Amygdala (tissue), 56 donors: ENCODE measurements at regions not wholly inside any gene's neighbourhood (a gene's known extent, or its start where the extent isn't known, plus 50 kb on each side); places are given as distances from the start of the nearest gene placed in this dataset.

Experiments
- DNase-seq, 56 donors: peaks; one replicate each; lab custom pipeline; 2025; lab: John Stamatoyannopoulos, UW

DNA sequence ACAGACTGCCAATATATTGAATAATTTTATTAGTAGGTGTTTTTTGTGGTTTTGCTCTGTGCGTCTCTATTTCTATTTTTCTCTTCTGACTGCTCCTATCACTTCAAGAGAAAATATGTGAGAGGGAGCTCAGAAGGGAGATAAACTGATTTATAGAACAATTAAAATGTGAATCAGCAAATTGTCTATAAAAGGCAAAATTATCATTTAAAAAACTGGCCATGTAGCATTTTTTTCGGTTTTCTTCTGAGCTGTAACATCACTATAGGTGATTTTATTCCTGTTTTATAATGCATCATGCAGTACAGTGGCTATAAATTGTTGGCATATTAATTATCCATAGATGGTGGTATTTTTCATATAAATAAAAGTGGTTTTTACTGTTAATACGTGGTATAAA lies 416.5 kb downstream of the DOK5 start:
- no peak for DNase-seq

DNA sequence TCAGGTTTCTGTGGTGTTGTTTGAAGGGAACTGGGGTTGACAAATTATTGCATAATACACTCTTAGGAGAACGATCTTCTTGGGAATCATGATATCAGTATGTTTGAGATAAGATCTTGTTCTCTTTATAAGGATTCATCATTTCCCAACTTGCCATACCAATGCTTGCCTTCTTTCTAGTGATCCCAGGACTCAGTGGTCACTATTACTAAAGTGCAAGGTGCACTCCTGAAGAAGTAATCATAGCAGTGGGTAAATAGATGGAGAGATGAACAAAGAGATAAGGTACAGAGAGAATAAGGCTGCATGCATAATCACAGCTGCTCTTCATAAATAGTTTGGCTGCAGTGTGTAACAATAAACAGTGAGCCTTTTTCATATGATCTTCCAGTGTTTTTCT lies 404.0 kb downstream of the DOK5 start:
- no peak for DNase-seq

DNA sequence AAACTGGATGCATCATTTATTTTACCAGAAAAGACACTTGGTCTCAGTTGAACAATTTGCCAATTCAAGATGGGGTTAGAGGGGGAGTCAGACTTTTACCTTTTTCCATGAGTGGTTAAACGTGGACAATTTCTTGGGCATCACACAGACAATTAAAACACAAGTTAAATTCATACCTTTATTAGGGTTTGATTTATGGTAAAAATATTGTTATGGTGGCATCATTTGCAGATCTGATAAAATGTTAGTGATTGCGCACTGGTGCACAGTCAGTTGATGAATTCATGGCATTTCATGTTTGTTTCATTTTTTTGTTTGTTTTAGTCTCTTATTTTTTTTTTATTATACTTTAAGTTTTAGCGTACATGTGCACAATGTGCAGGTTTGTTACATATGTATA lies 399.9 kb downstream of the DOK5 start:
- DNase-seq: no peak

DNA sequence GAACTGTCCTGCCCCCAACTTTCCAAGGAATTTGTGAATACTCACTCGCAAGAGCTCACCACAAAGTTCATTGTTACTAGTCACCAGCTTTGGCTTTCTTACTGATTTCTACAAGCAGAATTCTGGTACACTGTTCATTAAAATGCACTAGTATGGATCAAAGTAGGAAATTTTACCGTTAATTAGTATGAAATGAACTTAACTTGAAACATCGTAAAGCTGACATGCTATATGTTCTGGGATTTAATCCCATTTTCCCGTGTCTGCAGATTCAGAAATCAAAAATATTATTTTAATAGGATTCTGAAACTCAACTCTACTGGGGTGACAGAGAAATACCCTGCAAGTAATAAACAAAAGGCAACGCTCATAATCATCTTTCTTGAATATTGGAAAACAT lies 399.3 kb downstream of the DOK5 start:
- DNase-seq: no peak

DNA sequence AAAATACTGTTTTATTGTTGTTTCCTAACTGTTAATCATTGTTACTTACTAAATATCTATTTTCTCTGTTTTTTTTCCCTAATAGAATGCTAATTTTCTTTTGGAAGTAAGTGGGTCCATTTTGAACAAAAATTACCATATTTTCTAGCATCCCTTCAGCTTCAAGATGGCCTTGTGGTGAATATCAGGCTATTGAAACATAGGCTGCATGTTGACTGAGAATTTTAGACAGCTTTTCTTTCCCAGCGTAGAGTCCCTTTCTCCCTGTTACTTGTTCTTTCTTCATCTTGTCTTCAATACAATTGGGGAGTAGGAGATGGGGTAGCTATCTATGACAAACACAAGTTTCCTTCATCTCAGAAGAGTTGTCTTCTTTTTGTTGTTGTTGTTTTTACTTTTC lies 397.0 kb downstream of the DOK5 start:
- no peak for DNase-seq

DNA sequence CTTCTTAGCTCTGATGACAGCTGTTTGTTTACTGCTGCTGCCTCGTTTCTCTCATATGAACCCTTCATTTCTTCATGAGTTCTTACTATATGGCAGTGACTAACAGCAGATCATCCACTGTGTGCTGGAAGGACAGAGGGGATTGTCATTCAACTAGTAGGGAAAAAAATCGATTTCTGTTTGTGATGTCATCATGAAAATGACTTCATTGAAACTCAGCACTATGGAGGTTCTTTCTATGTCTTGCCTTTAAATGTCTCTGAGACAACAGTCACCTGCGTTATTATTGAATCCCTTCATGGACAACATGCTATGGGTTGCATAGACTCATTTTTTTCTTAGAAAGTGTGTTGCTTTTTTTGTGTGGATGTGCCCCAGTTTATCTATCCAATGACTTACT lies 394.4 kb downstream of the DOK5 start:
- DNase-seq: no peak

DNA sequence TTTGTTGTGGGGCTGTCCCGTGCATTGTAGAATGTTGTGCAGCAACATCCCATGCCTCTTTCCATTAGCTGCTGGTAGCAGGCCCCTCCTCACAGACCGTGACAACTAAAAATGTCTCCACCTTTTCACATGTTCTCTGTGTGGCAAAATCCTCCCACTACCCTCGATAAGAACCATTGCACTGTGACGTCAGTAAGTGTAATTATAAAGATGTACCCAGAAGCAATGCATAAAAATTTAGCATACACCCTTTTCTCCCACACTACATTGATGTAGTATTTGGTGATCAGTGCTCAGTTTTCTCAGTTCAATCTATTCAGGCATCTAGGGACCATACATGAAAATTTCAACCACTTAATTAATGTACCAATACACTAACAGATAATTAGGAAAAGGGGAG lies 389.9 kb downstream of the DOK5 start:
- no peak for DNase-seq

DNA sequence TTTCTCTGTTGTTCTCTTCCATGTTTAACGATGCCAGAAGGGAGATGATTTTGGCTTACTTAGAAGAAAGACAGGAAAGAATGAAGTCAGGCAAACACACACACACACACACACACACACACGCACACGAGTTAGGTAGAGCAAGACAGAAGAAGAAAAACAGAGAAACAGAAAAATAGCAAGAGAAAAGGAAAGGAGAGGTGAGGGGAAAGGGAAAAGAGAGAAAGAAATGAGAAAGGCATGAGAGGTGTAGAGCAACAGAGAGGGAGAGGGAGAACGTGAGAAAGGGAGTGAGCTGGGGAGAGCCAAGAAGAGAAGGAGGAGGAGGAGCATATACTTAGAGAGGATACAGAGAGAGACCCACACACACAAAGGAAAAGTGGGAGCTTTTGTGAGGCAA lies 385.3 kb downstream of the DOK5 start:
- no peak for DNase-seq

DNA sequence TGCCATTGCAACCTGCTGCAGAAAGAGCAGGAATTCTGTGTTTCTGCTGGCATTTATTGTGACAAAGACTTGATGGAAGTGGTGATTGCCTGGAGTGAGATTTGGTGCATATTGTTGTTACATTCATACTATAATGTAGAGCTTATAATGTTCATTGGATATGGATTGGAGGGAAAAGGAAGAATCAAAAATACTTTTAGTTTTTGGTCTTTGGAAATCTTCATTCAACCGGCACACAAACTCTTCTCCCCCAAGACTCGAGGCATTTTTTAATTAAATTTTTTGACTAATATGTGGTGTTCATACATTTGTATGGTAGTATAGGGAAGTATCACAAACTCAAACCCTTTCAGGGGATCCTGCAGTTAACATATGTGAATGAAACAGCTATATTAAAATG lies 380.8 kb downstream of the DOK5 start:
- no peak for DNase-seq

DNA sequence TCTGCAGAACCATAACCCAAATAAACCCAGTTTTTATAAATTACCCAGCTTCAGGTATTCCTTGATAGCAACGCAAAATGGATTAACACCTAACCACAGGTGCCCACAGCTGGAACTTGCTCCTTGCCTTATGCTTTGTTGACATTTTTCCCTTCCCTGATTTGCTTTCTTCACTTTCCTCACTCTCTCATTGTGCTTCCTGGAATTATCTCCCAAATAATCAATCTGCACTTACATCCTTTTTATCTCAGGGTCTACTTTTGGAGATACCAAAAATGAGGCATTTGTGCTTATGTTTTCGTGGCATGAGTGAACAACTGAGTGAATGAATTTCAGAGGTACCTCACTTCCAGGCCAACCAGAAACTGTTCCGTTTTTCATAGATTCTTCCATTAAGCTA lies 374.3 kb downstream of the DOK5 start:
- DNase-seq: no peak

DNA sequence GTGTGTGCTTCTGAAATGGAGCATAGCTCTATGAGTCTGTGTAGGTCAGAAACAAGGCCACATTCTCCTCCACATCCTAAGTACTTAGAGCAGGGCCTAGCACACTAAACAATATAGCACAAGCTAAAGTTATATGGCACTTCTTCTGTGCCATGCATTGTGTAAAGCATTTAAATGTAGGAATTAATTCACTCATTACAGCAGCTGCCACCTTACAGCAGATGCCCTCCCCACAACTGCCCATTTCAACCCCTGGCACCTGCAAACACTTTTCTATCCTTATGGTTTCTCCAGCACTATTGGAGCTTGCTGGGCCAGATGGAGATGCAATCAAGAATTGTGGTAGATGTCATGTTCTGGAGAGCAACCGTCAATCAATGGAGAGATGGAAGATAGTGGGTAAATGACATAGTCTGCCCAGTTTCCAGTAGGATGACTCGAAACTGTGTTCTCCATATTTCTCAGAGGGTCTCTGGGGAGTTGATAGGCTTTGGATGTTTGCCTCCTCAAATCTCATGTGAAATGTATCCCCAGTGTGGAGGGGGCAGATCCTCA lies 373.7 kb downstream of the DOK5 start:
- DNase-seq: no peak

DNA sequence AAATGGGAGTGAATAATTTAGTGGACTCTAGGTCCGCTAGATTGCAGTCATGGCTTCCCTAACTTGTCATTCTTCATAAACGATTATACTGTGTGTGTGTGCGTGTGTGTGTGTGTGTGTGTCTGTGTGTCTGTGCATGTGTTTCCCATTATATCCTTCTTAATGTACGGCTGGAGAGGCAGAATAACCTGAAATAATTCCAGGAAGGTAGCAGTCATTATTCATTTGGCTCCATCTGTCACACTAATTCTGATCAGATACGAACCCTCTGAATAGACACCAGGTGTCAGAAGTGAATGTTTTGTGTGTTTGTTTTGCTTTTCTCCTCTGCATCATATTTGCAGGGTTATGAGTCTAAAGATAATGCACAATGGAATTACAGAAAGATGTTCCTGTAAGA lies 372.9 kb downstream of the DOK5 start:
- no peak for DNase-seq

DNA sequence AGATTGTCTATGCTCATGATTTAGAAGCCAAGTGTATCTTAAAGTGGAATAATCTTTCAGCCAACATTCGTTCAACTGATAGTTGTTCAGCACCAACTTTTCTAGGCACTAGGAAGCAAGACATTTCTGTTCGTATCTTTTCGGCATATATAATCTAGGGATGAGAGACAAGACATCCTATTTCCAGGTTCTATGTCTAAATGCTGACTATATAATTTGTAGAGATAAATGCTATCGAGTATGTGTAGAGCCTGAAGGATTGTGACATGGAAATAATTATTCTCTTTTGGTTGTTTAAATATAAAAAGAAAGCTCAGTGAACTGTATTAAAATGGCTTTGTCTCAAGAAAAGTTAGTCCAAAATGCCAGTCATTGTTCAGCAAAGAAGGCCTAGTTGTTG lies 371.6 kb downstream of the DOK5 start:
- DNase-seq: no peak

DNA sequence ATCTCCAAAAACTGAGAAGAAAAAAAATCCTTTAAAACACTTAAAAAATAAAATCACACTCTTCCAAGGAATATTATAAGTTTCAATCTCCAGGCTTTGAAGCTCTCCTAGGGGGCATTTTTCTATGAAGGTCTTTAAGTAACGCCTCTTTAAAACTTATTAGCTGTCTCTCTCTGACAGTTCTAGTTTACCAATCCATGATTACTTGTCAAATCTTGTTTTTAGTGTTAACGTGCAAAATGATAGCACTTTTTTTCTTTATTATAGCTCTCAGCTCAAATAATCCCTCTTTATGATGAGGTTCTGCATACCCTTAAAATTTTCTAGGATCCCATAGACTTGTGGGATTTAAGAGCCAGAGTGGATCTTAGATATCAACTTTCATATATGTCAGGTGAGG lies 369.0 kb downstream of the DOK5 start:
- no peak for DNase-seq

DNA sequence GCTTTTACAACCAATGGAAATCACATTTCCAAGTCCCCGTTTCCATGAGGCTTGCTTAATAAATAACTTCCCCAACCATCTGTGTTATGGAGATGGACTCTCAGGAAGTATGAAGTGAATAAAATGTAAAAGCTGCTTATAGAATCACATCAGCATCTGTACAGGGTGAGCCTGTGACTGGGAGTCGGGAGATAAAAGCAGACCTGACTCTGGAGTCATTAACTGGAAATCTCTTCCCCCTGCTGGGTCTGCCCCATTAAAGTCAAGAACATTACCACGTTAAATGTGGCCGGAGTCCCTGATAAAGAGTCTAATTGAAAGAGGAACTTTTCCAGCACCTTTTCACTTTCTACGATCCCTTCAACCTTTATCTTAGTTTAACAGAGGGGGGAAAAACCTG lies 368.5 kb downstream of the DOK5 start:
- no peak for DNase-seq

DNA sequence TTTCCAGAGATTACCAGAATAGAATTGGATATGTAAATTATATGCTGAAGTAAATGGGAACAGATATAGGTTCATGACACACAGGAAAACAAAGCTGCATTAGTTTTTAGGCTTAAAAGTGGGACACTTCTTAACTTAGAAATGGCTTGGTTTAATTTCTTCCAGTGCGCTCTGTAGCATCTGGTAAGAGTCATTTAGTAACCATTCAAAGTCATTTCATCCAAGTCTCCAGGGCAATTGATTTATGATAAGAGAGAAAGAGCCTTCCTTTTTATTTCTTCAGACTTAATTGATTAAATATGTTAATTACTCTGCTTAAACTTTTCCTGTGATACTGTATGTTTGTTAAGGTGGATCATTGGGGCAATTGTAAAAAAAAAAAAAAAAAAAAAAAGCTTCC lies 368.0 kb downstream of the DOK5 start:
- DNase-seq: no peak

DNA sequence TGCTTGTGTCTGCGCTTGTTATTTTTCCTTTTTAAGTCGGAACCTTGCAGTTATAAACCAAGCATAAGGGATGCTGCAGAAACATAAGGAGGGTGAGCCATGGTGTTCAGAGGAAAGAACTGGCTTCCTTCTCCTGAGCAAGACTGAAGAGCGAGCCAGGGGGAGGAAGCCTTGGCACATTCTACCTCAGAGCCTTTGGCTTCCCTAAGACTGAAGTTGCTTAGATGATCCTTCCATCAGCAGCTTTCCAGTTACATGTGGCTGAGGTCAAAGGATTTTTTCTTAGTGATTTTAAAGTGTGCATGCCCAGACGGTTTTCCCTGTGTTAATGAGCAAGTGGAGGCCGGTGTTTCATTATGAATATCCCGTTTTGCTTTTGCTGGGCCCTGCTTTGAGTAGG lies 363.8 kb downstream of the DOK5 start:
- DNase-seq: no peak

DNA sequence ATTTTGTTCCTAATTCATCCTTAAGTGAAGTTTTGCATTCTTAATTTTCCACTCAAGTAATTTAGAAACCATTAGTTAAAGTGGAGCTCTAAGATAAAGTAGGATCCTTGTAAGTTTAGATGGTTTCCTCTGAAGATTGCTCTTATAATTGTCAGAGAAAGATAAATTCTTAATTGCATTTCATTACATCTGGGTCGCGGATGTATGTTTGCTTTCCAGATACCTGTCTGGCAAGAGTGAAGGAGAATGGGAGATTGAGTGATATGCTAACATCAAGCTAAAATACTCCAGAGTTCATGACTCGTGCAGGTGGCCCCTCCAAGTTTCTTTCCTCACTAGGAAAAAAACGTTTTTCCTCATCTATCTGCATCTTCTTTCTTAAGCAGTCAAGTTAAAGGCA lies 361.8 kb downstream of the DOK5 start:
- DNase-seq: no peak

DNA sequence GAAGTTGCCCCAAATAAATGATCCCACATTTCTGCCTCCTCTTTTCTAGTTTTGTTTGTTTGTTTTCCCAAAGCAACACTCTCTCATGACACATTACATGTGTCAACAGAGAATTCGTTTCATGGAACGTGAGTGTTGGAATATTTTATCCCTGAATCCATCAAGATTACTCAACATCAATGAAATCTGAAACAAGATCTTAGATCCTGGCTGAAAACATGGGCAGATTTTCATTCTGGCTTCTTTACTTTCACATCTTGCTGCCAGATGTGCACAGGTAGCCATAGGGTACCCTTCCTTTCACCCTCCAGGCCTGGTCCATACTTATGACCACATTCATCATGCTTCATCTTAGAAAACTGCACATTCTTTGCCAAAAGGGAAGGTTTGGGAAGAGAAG lies 347.0 kb downstream of the DOK5 start:
- DNase-seq: no peak

DNA sequence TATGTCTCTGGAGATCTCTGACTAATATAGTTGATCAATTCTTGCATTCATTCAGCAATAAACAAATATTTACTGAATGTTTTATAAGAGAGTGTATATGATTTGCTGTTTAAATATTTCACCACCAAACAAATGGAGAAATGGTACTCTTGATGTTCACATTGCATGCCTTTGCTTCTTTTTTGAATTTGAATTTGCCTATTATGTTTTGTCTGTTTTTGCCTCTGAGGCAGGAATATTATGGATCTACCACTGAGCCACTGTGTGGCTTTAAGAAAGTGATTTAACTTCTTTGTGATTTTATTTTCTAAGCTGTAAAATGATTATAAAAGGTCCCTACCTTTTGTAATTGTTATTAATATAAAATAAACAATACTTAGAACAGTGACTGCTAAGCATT lies 345.0 kb downstream of the DOK5 start:
- DNase-seq: no peak

DNA sequence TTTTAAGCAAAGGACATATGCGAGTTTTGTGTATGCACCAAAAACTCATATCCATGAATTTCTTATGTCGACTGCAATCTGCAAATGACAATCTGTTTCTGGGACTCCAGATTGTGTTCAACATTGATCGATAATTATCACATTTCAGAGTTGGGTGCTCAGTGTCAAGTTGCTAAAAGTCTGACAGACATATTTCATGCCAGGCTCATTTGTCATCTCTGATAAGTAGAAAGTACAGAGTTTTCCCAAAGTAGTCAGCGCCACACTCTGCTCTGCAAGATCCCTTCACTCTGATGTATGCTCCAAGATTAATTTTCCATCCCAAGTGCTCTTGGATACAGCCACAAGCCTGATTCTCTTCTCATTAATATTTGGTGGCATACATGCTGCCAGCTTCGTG lies 331.1 kb downstream of the DOK5 start:
- DNase-seq: no peak

DNA sequence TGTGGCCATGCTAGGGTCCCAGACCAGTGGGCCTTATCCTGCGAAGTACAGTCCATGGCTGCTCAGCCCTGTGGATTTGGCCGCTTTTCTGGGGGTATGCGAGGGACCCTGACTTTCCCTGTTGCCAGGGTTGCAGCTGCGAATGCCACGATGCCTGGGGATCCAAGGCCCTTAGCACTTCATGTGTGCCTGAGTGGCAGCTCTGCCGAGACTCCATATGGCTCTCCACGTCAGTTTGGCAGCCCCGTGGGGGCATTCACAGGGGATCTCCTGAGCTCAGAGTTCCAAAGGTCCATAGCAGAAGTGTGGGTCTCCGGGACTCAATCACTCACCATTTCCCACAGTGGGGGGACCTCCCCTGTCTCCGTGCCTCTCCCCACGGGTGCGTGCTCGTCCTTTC lies 319.5 kb downstream of the DOK5 start:
- DNase-seq: no peak

DNA sequence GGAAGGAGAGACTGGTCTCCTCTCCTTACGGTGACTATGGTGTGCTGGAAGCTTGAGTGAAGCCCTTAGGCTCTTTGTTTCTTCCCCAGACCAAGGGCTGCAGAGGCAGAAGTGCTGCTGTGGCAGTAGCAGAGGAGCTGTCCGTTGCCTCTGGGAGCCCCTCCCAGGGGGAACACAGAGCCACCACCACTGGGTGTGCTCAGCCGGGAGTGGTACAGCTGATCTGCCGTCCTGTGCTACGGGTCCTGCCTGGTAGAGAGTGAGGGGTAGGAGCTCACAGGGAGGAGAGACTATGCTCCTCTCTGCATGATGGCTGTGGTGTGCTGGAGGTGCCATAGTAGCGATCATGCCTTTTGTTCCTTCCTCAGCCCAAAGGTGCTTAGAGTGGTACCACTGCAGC lies 318.7 kb downstream of the DOK5 start:
- DNase-seq: no peak
